IMR-90 (cell line): ENCODE measurements at regions not wholly inside any gene's neighbourhood (a gene's known extent, or its start where the extent isn't known, plus 50 kb on each side); places are given as distances from the start of the nearest gene placed in this dataset.

Experiments used
- ATAC-seq: fragments of 200-7000 bp; cut with Tn5 transposase; 2 replicates; pipeline ENCODE4 v1.9.1; 2020; ENCODE audit warnings: low read depth, mild to moderate bottlenecking, moderate library complexity
- BruUV-seq: library from RNA; stranded (reverse); fragments of 400-500 nt; replicated peaks from 2 replicates; lab custom pipeline; 2021; lab: Mats Ljungman, UMichigan
- CTCF ChIA-PET: fragments of 300-600 bp; formaldehyde crosslinking; extraction: SDS; loops from one replicate; lab custom pipeline; 2021; ENCODE audit warnings: antibody characterized with exemption; lab: Yijun Ruan, JAX
- POLR2A ChIA-PET: fragments of 300-600 bp; sonication (Branson Sonifier 250); formaldehyde crosslinking; loops from one replicate; lab custom pipeline; 2022; ENCODE audit warnings: antibody characterized with exemption; ENCODE audit not compliant: unreplicated experiment; lab: Charles Lee
- DNase-seq: peaks from one replicate; pipeline ENCODE4 v3.0.0; 2013
- H2AFZ ChIP-seq: replicated peaks from 2 replicates; pipeline ENCODE3; 2013; ENCODE audit warnings: low read length, mild to moderate bottlenecking; ENCODE audit not compliant: poor library complexity
- H2AK5ac ChIP-seq: 2 replicates; pipeline ENCODE4 v1.6.1; 2013; ENCODE audit warnings: low read depth, low read length, inconsistent platforms
- H2AK9ac ChIP-seq: replicated peaks from 2 replicates; pipeline ENCODE3; 2013; ENCODE audit warnings: mild to moderate bottlenecking, low read depth, low read length, moderate library complexity; ENCODE audit not compliant: poor library complexity
- H2BK120ac ChIP-seq: 2 replicates; pipeline ENCODE4 v1.6.1; 2013; ENCODE audit warnings: low read depth, low read length, inconsistent platforms
- H2BK15ac ChIP-seq: 3 replicates; pipeline ENCODE4 v1.6.1; 2013; ENCODE audit warnings: low read depth, low read length, inconsistent platforms
- H2BK20ac ChIP-seq: 2 replicates; pipeline ENCODE4 v1.6.1; 2013; ENCODE audit warnings: low read depth, mild to moderate bottlenecking, inconsistent platforms, low read length, moderate library complexity
- H2BK5ac ChIP-seq: 2 replicates; pipeline ENCODE4 v1.6.1; 2013; ENCODE audit warnings: mild to moderate bottlenecking, low read depth, low read length, inconsistent platforms; ENCODE audit not compliant: poor library complexity, severe bottlenecking
- H3K14ac ChIP-seq: replicated peaks from 2 replicates; pipeline ENCODE4 v1.6.1; 2013; ENCODE audit warnings: low read depth, low read length, inconsistent platforms
- H3K18ac ChIP-seq: 2 replicates; pipeline ENCODE4 v1.6.1; 2013; ENCODE audit warnings: low read depth, low read length, control low read depth
- H3K23ac ChIP-seq: 2 replicates; pipeline ENCODE4 v1.6.1; 2013; ENCODE audit warnings: low read depth, low read length, inconsistent platforms
- H3K27ac ChIP-seq: 2 replicates; pipeline ENCODE4 v1.5.1; 2013; ENCODE audit warnings: mild to moderate bottlenecking, control low read depth, low read length; ENCODE audit not compliant: insufficient read depth
- H3K27me3 ChIP-seq: 2 replicates; pipeline ENCODE4 v1.6.1; 2013; ENCODE audit warnings: low read length; ENCODE audit not compliant: control insufficient read depth, insufficient read depth
- H3K36me3 ChIP-seq: 2 replicates; pipeline ENCODE4 v1.6.1; 2013; ENCODE audit warnings: low read length, mixed read lengths; ENCODE audit not compliant: control insufficient read depth, insufficient read depth
- H3K4ac ChIP-seq: 2 replicates; pipeline ENCODE4 v1.6.1; 2013; ENCODE audit warnings: low read depth, low read length, inconsistent platforms
- H3K4me1 ChIP-seq: 2 replicates; pipeline ENCODE4 v1.6.1; 2013; ENCODE audit warnings: low read length, mixed read lengths; ENCODE audit not compliant: control insufficient read depth, insufficient read depth
- H3K4me2 ChIP-seq: 2 replicates; pipeline ENCODE4 v1.6.1; 2013; ENCODE audit warnings: low read depth, mild to moderate bottlenecking, control low read depth, low read length, moderate library complexity
- H3K4me3 ChIP-seq: 2 replicates; pipeline ENCODE4 v1.5.1; 2013; ENCODE audit warnings: low read depth, mild to moderate bottlenecking, control low read depth, low read length, moderate library complexity; ENCODE audit not compliant: insufficient read depth
- H3K56ac ChIP-seq: 2 replicates; pipeline ENCODE4 v1.6.1; 2013; ENCODE audit warnings: low read length, inconsistent platforms; ENCODE audit not compliant: insufficient read depth; ENCODE audit errors: extremely low read depth
- H3K79me1 ChIP-seq, 2 experiments: 2 replicates each; pipeline ENCODE4 v1.6.1; 2013; ENCODE audit warnings: low read length in 2 of 2, inconsistent platforms in 1 of 2, low read depth in 1 of 2
- H3K9ac ChIP-seq: 2 replicates; pipeline ENCODE4 v1.6.1; 2013; ENCODE audit warnings: low read depth, low read length, control low read depth
- H3K9me1 ChIP-seq: 2 replicates; pipeline ENCODE4 v1.6.1; 2013; ENCODE audit warnings: low read length, inconsistent platforms; ENCODE audit not compliant: insufficient read depth
- H3K9me3 ChIP-seq: 2 replicates; pipeline ENCODE4 v1.6.1; 2013; ENCODE audit warnings: low read length; ENCODE audit not compliant: control insufficient read depth, insufficient read depth
- H4K20me1 ChIP-seq: 2 replicates; pipeline ENCODE4 v1.6.1; 2013; ENCODE audit warnings: low read length, inconsistent platforms; ENCODE audit not compliant: insufficient read depth
- H4K5ac ChIP-seq: 2 replicates; pipeline ENCODE4 v1.6.1; 2013; ENCODE audit warnings: mild to moderate bottlenecking, low read depth, low read length, control low read depth
- H4K8ac ChIP-seq, 2 experiments: 2 replicates each; pipeline ENCODE4 v1.6.1; 2013; ENCODE audit warnings: low read depth in 2 of 2, low read length in 2 of 2, control low read depth in 1 of 2, inconsistent platforms in 1 of 2
- H4K91ac ChIP-seq: 2 replicates; pipeline ENCODE4 v1.6.1; 2013; ENCODE audit warnings: low read depth, low read length, inconsistent platforms; ENCODE audit not compliant: insufficient read depth
- BHLHE40 ChIP-seq: fragments of 150-350 bp; IDR thresholded peaks from 2 replicates; pipeline ENCODE4 v1.6.1; 2016; ENCODE audit warnings: mild to moderate bottlenecking, low read depth, low read length
- CEBPB ChIP-seq: IDR thresholded peaks from 2 replicates; pipeline ENCODE4 v1.6.1; 2012; ENCODE audit warnings: low read depth, low read length, improper control_type of control experiment
- CTCF ChIP-seq: conservative IDR thresholded peaks from 2 replicates; pipeline ENCODE4 v1.5.1; 2012; ENCODE audit warnings: mild to moderate bottlenecking, low read depth, low read length, improper control_type of control experiment
- MAFK ChIP-seq: IDR thresholded peaks from 2 replicates; pipeline ENCODE4 v1.6.1; 2012; ENCODE audit warnings: low read depth, low read length, improper control_type of control experiment
- NFE2L2 ChIP-seq: fragments of 150-350 bp; IDR thresholded peaks from 2 replicates; pipeline ENCODE4 v1.6.1; 2016; ENCODE audit warnings: low read depth, mild to moderate bottlenecking, low read length
- RAD21 ChIP-seq: IDR thresholded peaks from 2 replicates; pipeline ENCODE4 v1.6.1; 2012; ENCODE audit warnings: low read length, improper control_type of control experiment
- SMC3 ChIP-seq: fragments of 150-350 bp; IDR thresholded peaks from 2 replicates; pipeline ENCODE4 v1.6.1; 2016; ENCODE audit warnings: low read depth, mild to moderate bottlenecking, antibody characterized with exemption, low read length, moderate library complexity
- USF2 ChIP-seq: fragments of 150-350 bp; IDR thresholded peaks from 2 replicates; pipeline ENCODE4 v1.6.1; 2017; ENCODE audit warnings: mild to moderate bottlenecking, antibody characterized with exemption, low read length, low read depth
- dilution Hi-C: fragments of 300-500 bp; cut with HindIII; formaldehyde crosslinking; loops from one replicate; pipeline ENCODE4 v1.14.3; 2018; ENCODE audit warnings: low sequenced_read_pairs; ENCODE audit not compliant: unreplicated experiment
- in situ Hi-C: fragments of 300-500 bp; cut with MboI; formaldehyde crosslinking; loops from 3 replicates; pipeline ENCODE4 v1.14.3; 2019; ENCODE audit warnings: low sequenced_read_pairs, inconsistent platforms, mixed read lengths
- intact Hi-C: fragments of 100-400 bp; cut with micrococcal nuclease; formaldehyde crosslinking; loops from 2 replicates; pipeline ENCODE4 v1.10.0; 2022

GRCh38 chr3:103851793-103852192 is 1417.0 kb downstream of the ZPLD1 start (continued):
- no peak for TF ChIP-seq CTCF

GRCh38 chr3:103862415-103862814 is 1427.6 kb downstream of the ZPLD1 start:
- Histone ChIP-seq H3K9me1 (no peaks in the 10 kb centered on the region), H3K27ac (no peak overlapping the region), H3K9ac (no peak overlapping the region), H4K5ac (no peak overlapping the region), H4K91ac (no peak overlapping the region), H2BK5ac (no peak overlapping the region), H4K20me1 (no peaks in the 10 kb centered on the region), H3K9me3 (no peaks in the 10 kb centered on the region; the same call in 1 of the 2 replicates), H3K4me1 (no peaks in the 10 kb centered on the region), H3K14ac (no peak overlapping the region), H3K4ac (no peak overlapping the region), H4K8ac (no peak overlapping the region), H2BK120ac (no peak overlapping the region), H2AFZ (no peak overlapping the region), H2AK9ac (no peak overlapping the region), H3K23ac (no peak overlapping the region), H2BK15ac (no peak overlapping the region), H3K18ac (no peak overlapping the region), H3K79me1 (no peaks in the 10 kb centered on the region), H3K36me3 (no peaks in the 10 kb centered on the region), H3K4me2 (no peak overlapping the region), H2BK20ac (no peak overlapping the region), H3K56ac (no peak overlapping the region), H3K4me3 (no peak overlapping the region), H2AK5ac (no peak overlapping the region), H3K27me3 (no peaks in the 10 kb centered on the region)
- CTCF ChIA-PET, result no interaction called here
- BruUV-seq, result no TSS peak
- dilution Hi-C loops (no loop called here), in situ Hi-C loops (no loop called here), intact Hi-C loops (no loop called here)
- ATAC-seq (no peak), DNase-seq (no peak)
- TF ChIP-seq CEBPB (no peak), MAFK (no peak), SMC3 (no peak), CTCF (no peak), USF2 (no peak), RAD21 (no peak), NFE2L2 (no peak), BHLHE40 (no peak)
- POLR2A ChIA-PET, result no interaction called here
